SKM-1 treated with dmso at 0.1 percent for 144 hours (cell line): ENCODE measurements at regions not wholly inside any gene's neighbourhood (a gene's known extent, or its start where the extent isn't known, plus 50 kb on each side); places are given as distances from the start of the nearest gene placed in this dataset.
"Not testable (repeated sequence)": the region's sequence is repeated elsewhere in the genome, so short reads cannot be mapped to it uniquely, and the experiment has no call there.

Experiments used
- DNase-seq: peaks from one replicate; lab custom pipeline; 2025; ENCODE audit not compliant: unreplicated experiment; lab: John Stamatoyannopoulos, UW

DNA sequence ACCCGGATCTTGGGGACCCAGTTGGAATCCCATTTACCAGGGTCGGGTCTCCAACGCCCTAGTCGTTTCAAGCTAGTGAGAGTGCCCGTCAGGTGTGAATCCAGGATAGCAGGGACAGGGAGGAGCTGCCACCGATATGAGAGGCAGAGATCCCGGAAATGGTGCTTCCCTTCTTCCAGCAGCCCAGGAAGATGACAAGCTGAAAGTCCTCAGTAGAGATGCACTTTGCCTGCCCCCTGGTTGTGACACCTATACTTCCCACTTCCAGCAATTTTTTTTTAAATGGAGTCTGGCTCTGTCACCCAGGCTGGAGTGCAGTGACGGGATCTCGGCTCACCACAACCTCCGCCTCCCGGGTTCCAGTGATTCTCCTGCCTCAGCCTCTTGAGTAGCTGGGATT, 503.0 kb downstream of the NTRK3 start:
- DNase-seq = no peak

DNA sequence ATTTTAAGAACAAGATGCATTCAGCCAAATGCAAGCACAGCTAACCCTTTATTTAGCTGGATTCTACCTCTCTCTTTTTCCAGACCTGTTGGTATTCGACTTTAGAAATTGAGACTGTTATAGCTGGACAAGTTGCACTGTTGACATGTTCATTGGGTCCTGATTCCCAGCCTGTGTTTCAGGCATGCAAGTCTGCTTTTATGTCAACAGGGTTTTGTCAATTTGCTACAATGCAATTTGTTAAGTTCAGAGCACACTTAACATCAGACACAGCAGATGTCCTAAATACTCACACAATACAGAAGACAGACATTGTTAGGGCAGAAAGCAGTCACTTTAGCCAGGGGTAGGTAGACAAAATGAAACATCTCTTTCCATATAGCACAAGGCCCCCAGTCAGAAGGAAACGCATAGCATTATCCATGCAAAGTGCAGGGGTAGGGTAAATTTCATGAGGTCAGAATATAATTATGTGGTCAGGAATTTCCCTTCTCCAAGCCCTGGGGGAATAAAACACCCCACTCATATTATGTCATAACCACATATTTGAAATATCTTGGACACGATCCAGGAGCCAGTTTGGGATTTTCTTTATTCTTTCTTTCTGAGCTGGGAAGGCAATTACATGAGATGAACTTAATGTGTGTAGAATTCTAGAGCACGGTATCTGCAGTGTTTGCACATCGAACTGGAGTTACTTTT, 504.1 kb downstream of the NTRK3 start:
- DNase-seq = no peak

DNA sequence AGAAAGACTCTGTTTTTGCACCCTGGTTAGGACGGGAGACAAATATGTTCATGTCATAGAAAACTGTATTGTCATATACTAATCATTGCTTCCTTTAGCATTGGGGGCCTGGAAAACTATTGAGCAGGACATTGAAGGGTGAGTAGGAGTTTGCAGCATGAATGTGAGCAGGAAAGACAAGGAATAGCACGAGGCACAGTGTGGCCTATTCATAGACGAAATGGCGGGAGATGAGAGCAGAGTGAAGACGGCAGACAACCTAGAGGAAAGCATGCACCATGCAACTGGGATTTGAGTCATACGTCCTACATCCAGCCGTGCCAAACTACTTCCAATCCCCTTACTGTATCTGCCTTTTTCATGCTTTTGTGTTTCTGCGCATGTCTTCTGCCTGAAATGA, 508.1 kb downstream of the NTRK3 start:
- DNase-seq = no peak

DNA sequence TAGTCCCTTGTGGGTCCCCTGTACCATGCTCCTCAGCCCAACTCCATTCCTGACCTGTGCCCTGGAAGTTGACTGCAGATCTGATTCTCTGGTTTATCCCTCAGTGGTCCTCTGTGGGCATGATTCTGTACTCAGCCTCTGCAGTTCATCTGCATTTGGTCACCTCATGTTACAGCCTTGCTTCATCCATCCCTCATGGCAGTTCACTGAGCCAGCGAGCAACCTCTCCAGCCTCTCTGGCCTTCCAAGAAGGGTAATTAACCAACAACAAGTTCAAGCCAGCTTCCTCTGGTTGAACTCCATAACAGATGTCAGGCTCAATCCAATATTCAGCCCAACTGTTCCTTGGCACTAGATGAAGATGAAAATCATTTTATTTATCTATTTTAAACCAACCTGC, 509.5 kb downstream of the NTRK3 start:
- DNase-seq = no peak

DNA sequence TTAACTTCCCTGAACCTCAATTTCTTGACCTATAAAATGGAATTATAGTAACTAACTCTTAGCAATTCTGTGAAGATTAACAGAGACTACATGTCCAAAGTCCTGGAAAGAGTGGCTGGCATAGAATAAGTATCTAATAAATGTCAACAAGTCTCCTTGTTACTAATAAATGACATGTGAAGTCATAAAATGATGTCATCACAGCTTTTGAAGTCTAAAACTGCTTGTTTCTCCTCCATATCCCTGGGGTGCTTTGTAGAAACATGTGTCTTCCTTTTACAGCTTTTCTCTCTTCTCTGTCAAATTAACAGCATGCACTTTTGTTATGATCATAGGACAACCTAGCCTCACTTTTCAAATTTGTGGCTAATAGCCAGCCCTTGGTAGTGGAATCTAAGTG, 510.2 kb downstream of the NTRK3 start:
- DNase-seq = no peak

DNA sequence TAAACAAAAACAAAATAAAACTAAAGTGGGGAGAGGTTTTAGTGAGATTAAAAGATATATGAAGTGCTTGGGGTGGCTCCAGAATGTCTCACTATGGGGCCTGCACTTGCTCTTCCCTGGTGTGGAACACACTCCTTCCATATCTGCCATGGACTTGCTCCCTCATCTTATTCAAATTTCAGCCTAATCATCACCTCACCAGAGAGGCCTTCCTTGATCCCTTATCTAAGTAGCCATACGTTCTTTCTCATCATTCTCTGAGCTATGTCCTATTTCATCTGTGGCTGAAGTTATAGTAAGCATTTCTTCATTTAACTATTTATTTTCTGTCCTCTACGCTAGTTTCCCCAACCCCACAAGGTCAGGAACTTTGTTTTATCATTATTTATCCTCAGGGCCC, 511.7 kb downstream of the NTRK3 start:
- no peak for DNase-seq

DNA sequence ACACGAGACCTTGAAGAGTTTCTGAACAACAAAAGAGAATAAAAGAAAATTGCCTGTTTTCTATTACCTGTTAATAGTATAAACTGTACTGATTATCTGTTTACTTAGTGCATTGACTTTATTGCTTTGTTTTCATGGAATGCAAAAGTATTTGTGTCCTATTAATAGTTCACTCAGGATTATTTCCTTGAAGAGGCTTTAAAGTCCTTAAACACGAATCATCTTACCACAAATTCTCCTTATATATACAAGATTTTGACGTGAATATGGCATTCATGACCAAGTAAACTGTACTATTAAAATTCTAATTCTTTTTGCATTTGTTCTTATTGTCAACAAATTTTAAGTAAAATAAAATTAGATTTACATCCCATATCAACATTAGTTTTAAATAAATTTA, 513.0 kb downstream of the NTRK3 start:
- DNase-seq = no peak

DNA sequence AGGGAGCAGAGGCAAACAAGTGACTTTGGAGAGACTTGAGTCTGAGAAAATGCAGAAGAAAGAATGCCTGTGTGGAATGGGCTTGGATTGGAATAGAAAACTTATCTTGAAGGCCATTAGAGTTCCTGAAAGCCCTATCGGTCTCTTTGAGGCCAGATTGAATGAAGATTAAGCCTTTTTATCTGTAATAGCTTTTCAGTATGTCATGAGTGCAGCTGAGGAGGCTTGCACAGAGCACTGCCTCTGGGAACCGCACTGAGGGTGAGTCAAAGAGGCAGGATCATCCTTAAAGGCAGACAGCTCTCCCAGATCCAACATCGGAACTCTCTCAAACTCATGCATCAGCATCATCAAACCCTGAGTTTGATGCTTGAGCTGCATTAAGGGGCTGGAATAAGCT, 515.2 kb downstream of the NTRK3 start:
- DNase-seq = no peak

DNA sequence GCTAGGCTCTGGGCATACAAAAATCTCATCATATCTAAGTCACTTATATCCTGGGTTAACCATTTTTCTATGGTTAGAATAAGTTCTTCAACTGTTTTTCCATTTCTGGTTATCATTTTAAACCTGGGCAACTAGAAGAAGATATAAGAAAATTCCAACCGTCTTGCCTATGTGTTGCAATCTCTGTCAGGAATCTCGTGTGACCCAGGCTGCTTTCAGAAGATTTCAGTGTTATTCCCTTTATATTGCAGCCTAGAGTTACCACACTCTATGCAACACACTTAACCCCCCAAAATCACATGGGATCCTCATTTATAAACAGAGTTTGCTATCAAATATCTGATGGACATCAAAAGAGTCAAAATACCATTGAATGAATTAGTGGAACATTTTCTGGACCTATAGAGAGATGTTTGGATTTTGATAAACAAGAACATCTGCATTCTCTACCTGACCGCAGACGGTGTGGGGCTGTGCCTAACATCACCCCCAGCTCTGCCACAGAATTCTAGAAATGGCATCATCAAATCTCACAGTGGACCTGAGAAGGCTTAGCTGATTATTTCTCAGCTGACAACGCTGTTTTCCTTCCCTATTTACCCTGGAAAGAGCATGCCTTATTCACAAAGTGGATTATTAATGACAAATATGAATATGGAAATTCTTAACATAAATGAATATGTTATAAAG, 515.7 kb downstream of the NTRK3 start:
- DNase-seq = no peak

DNA sequence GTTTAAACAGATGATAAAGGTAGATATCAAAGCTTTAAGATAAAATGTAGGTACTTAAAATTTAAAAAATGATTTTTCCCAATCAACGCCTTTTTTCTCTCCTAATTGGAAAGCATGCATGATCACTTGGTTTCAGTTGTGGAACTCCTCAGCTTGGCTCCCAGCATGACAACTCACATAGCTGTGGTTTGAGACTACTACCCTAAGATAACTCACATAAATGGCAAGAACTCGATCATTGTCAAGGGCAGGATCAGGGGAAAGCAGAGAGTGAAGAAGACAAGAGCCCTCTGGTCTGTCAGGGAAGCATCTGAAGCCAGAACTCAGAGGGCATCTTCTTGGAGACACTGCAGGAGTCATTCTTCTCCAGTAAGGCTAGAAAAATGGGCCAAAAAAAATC, 516.7 kb downstream of the NTRK3 start:
- DNase-seq = no peak

DNA sequence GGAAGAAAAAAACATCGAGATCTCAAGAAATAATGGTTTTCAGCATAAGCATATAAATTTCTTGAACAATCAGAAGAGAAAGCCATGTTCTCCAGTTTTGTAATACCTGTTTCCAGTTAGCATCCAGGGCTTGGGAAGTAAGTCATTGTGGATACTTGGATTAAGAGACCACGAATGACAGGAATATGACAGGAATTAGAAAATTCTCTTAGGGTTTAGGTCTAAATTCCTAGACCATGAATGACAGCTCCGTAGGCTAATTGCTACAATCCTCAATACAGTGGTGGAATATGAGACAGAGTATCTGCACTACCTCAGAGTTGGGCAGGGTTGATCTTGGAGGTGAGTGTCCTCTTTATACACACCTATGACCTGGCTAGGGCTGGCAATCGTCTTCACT, 517.5 kb downstream of the NTRK3 start:
- no peak for DNase-seq

DNA sequence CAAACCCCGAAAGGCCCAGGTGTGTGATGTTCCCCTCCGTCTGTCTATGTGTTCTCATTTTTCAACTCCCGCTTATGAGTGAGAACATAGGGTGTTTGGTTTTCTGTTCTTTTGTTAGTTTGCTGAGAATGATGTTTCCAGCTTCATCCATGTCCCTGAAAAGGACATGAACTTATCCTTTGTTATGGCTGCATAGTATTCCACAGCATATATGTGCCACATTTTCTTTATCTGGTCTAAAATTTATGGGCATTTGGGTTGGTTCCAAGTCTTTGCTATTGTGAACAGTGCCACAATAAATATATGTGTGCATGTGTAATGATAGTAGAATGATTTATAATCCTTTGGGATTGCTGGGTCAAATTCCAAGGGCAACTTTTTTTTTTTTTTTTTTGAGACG, 519.1 kb downstream of the NTRK3 start:
- not testable (repeated sequence) for DNase-seq

DNA sequence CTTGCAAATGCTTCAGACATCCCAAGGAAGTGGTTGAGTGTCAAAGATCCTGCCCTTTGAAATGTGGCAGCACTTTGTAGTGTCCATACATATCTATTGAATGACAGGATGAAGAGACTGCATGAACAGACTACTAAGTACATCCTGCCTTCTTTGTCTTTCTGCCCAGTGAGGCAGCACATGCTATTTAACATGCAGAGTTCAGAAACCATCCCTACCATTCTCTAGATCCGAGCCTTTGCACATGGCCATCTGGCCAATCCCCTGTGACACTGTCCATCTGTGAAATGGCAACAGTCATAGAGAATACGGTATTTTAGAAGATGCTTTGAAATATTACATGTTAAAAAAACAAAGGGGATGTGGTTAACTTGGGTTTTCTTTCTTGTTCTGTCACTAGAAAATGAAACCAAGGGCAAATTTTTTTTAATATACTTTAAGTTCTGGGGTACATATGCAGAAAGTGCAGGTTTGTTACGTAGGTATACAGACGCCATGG, 519.6 kb downstream of the NTRK3 start:
- DNase-seq = no peak

DNA sequence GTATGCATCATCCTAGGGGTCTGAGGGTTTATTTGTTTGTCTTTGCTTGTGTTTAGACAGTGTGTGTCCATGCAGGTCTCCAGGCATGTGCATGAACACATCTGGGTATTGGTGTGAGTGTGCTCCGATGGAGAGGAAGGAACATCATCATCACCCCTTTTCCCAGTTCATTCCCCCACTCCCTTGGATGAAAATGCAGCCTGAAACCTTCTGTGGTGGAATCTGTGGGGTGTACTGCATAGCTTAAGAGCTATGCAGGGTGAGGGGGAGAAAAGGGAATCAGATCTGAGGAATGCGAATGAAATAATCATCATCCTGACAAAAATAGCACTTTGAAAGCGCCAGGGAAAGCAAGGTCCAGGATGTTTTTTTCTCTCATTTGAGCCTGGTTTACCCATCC, 520.1 kb downstream of the NTRK3 start:
- DNase-seq = no peak

DNA sequence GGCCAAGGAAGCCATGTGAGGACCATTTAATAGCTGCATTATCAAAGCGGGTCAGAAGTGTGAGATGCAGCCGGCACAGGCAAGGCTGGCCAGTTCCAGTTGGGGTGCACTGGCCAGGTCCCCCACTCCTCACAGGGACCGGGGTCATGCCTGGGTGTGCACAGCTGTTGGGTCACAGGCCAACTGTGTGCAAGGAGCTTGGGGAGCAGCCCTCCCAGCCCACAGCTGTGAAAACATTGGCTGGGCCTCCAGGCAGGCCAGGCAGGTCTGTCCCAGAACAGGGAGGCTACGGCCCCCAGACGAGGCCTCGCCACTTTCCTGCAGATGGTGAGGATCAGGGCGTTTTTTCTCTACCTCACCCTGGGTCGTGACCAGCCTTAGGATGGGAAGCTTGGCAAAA, 521.0 kb downstream of the NTRK3 start:
- DNase-seq = no peak

DNA sequence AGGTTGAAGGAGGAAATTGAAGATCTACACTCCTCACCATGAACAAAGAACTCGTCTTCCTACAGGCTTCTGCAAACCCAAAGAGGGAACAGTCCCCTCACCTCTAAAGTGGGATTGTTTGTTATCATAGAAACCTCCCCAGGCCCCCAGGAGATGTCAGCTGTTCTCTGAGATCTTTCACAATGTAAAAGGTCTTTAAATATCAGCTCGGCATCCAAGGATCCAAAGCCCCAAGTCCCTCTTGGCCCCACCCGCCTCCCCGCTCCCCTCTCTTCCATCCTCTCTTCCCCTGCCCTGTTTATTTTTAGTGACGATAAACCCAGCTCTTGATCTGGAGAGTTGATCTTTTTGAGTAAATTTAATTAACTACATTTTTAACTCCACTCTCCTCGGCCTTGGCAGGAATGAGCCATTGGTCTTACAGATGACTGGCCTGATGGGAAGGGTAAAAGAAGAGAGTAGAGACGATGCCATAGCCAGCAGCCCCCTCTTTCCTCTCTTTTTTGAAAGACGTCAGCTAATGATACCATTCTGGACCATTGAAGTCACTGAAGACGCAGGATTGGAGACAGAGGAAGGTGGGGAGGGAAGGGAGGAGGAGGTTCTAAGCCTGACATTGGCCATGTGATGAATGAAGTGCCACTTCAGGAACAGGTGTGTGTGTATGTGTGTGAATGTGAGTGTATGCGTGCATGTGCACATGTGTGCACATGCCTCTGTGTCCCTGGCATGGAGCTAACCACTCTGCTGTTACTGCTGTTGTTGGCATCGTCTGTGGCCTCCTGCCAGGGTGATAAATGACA, 521.8 kb downstream of the NTRK3 start:
- DNase-seq = no peak

DNA sequence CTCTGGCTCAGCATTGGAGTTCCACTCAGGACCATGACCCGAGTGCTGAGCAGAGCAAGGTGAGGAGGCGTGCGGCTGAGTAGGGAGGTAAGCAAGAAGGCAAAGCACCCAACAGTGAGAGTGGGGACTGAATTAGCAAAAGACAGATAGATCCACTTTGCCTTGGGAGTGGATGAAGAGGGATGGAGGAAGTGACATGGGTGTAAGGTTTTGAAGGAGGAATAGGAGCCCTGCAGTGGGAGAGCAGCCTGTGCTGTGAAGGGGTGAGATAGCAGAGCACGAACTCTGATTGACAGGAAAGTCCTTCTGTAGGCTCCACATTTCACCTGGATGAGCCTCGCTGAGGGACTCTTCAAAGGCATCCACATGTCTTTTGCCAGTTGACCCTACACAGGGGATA, 522.6 kb downstream of the NTRK3 start:
- no peak for DNase-seq

DNA sequence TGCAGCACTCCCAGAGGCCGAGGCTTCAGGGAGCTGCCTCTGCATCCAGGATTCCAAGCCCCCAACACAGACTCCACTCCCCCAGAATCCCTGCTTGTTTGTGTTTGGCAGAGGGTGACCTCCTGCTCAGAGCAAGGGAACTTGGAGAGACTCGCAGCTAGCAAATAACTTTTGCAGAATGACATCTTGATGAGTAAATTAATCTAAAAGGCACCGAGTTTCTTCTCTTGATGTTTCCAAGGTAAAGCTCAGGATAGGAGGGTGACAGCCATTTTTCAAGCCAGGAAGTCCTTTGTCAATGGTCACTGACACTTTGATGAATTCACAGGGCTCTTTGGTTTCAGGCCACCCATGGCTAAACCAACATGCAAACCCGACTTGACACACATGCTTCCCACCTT, 523.0 kb downstream of the NTRK3 start:
- DNase-seq = no peak

DNA sequence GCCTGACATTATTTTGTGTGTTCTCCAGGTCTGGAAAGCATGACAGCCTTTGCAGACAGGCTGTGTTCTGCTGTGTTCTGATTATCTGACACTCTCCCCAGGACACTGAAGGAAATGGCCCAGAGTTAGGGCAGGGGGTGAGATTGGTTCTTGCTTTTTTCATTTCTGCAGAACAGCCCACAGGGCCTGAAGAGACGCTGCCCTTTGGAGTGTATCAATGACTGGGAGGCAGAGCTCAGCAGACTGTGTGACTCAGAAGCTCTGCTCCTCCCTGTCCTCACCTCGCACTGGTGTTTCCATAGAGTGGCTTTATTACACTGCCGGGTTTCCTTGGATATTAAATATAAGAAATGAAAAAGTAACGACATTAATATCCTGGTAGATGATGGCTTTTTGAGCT, 523.6 kb downstream of the NTRK3 start:
- no peak for DNase-seq

DNA sequence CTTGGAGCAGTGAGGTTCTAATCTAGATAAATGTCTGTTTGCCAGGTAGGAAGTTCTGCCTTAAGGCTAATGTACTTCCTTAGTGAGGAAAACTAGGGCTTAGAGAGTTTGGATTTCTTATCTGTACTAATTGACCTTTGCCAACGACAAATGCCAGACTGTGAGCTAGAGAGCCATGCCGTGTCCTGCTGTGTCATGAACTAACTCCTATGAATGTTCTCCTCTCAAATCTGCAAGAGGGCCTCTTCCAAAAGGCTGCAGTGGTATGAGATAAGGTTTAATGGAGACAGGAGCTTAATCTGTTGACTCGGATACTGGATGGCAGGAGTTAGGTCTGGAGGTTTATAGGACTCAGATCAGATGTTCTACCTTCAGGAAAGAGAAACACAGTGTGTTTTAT, 524.9 kb downstream of the NTRK3 start:
- no peak for DNase-seq

DNA sequence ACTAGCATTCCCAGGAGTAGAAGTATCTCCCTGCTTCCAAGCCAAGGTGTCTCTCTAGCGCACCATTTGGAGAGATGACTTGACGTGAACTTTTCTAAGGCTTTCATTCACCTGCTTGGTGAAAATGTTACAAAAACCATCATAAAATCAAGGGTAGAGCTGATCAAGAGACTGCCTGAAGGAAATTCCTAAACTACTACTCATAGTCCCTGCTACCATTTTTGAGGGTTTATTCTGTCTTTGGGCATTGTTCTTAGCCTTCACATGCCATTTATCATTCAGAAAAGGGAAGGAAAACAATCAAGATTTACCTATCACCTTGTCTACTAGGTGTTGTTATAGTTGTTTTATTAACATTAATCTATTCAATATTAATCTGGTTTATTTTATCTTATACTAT, 525.8 kb downstream of the NTRK3 start:
- DNase-seq = no peak

DNA sequence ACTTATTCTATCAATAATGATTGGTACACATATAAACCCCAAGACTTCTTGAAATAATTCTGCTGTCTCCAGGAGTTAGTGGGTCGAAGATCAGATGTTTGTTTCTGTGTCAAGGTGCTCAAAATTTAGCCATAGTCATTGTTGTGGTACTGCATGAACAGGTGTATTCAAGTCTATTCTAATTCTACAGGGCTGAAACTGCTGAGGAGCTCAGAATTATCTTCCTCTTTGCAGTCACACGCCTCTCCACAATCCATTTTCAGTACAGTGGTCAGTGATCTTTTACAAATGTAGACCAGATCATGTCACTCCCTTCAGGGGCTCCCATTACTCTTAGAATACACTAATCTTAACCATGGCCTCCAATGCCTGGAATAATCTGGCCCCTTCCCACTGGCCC, 527.5 kb downstream of the NTRK3 start:
- DNase-seq = no peak
